Calu3 (cell line): ENCODE measurements at regions not wholly inside any gene's neighbourhood (a gene's known extent, or its start where the extent isn't known, plus 50 kb on each side); places are given as distances from the start of the nearest gene placed in this dataset.
A peak's percentile ranks its signal among the peaks of the same experiment; 100 is the strongest.
"Not testable (repeated sequence)": the region's sequence is repeated elsewhere in the genome, so short reads cannot be mapped to it uniquely, and the experiment has no call there.

Source experiments
- BruUV-seq: library from RNA; stranded (reverse); fragments of 400-500 nt; replicated peaks from 2 replicates; lab custom pipeline; 2021; lab: Mats Ljungman, UMichigan
- CTCF ChIA-PET: fragments of 300-600 bp; sonication (Branson Sonifier 250); formaldehyde crosslinking; loops from one replicate; lab custom pipeline; 2022; ENCODE audit warnings: antibody characterized with exemption; lab: Charles Lee
- DNase-seq: peaks from one replicate; pipeline ENCODE4 v3.0.0; 2022
- H3K27ac Mint-ChIP-seq: one replicate; pipeline ENCODE4 v1.8.0; 2022; ENCODE audit warnings: mixed read lengths; ENCODE audit not compliant: unreplicated experiment
- H3K27me3 Mint-ChIP-seq: one replicate; pipeline ENCODE4 v1.8.0; 2022; ENCODE audit warnings: mixed read lengths; ENCODE audit not compliant: unreplicated experiment
- H3K36me3 Mint-ChIP-seq: one replicate; pipeline ENCODE4 v1.8.0; 2022; ENCODE audit warnings: mild to moderate bottlenecking, moderate library complexity, mixed read lengths; ENCODE audit not compliant: insufficient read depth, unreplicated experiment
- H3K4me1 Mint-ChIP-seq: one replicate; pipeline ENCODE4 v1.8.0; 2022; ENCODE audit warnings: mild to moderate bottlenecking, low read depth, mixed read lengths; ENCODE audit not compliant: unreplicated experiment
- H3K4me3 Mint-ChIP-seq: one replicate; pipeline ENCODE4 v1.8.0; 2022; ENCODE audit warnings: mild to moderate bottlenecking, low read depth, moderate library complexity, mixed read lengths; ENCODE audit not compliant: unreplicated experiment
- H3K9me3 Mint-ChIP-seq: one replicate; pipeline ENCODE4 v1.8.0; 2022; ENCODE audit warnings: low read depth, mixed read lengths; ENCODE audit not compliant: unreplicated experiment
- CTCF ChIP-seq: fragments of 200-600 bp; IDR thresholded peaks from one replicate; pipeline ENCODE4 v1.8.0; 2022; ENCODE audit warnings: antibody characterized with exemption; ENCODE audit not compliant: unreplicated experiment
- intact Hi-C: fragments of 100-400 bp; cut with micrococcal nuclease; formaldehyde crosslinking; loops from one replicate; pipeline ENCODE4 v1.10.0; 2022; ENCODE audit not compliant: unreplicated experiment

- DNase-seq, result no peak
- no peak overlapping the region for H3K27ac Mint-ChIP-seq
- H3K36me3 Mint-ChIP-seq, result no peaks in the 10 kb centered on the region
- H3K4me3 Mint-ChIP-seq, result no peak overlapping the region
- no TSS peak for BruUV-seq
- TF ChIP-seq CTCF, result no peak
- CTCF ChIA-PET, result no interaction called here
- intact Hi-C loops, result no loop called here
- H3K4me1 Mint-ChIP-seq, result no peaks in the 10 kb centered on the region
- peaks cover 13% of the 10 kb centered on the region for H3K27me3 Mint-ChIP-seq
- H3K9me3 Mint-ChIP-seq, result no peaks in the 10 kb centered on the region
Measured at GRCh38 chr2:65605743-65606058, 173.3 kb upstream of the SPRED2 start.

- no peak overlapping the region for H3K27ac Mint-ChIP-seq
- H3K9me3 Mint-ChIP-seq, result no peaks in the 10 kb centered on the region
- H3K4me1 Mint-ChIP-seq, result no peaks in the 10 kb centered on the region
- no peak for TF ChIP-seq CTCF
- BruUV-seq, result no TSS peak
- CTCF ChIA-PET, result no interaction called here
- peaks cover 13% of the 10 kb centered on the region for H3K27me3 Mint-ChIP-seq
- no peaks in the 10 kb centered on the region for H3K36me3 Mint-ChIP-seq
- no peak overlapping the region for H3K4me3 Mint-ChIP-seq
- DNase-seq, result no peak
- intact Hi-C loops, result no loop called here
Measured at GRCh38 chr2:65605058-65605742, 172.8 kb upstream of the SPRED2 start.

GRCh38 chr2:65604246-65604645 is 171.8 kb upstream of the SPRED2 start:
- Mint-ChIP-seq H3K4me3 (no peak overlapping the region), H3K27me3 (peaks cover 13% of the 10 kb centered on the region), H3K9me3 (no peaks in the 10 kb centered on the region), H3K36me3 (no peaks in the 10 kb centered on the region), H3K27ac (no peak overlapping the region), H3K4me1 (no peaks in the 10 kb centered on the region)
- no peak for TF ChIP-seq CTCF
- intact Hi-C loops, result no loop called here
- BruUV-seq, result no TSS peak
- CTCF ChIA-PET, result no interaction called here
- peak; percentile 14 for DNase-seq

- Mint-ChIP-seq H3K27ac (no peak overlapping the region), H3K9me3 (no peaks in the 10 kb centered on the region), H3K36me3 (no peaks in the 10 kb centered on the region), H3K27me3 (no peaks in the 10 kb centered on the region), H3K4me1 (no peaks in the 10 kb centered on the region), H3K4me3 (no peak overlapping the region)
- no peak for TF ChIP-seq CTCF
- CTCF ChIA-PET, result no interaction called here
- no TSS peak for BruUV-seq
- no peak for DNase-seq
- intact Hi-C loops, result no loop called here
Measured at GRCh38 chr2:65602603-65603235, 170.3 kb upstream of the SPRED2 start.

GRCh38 chr2:65600871-65601270 is 168.5 kb upstream of the SPRED2 start:
- H3K36me3 Mint-ChIP-seq, DNase-seq, intact Hi-C loops, H3K27ac Mint-ChIP-seq, H3K27me3 Mint-ChIP-seq, H3K4me1 Mint-ChIP-seq, CTCF ChIA-PET, BruUV-seq, H3K4me3 Mint-ChIP-seq, H3K9me3 Mint-ChIP-seq: not testable (repeated sequence)

- H3K27ac Mint-ChIP-seq, CTCF ChIA-PET: not testable (repeated sequence)
Measured at GRCh38 chr2:65600351-65600750, 168.0 kb upstream of the SPRED2 start.

More at GRCh38 chr2:65600351-65600750, 168.0 kb upstream of the SPRED2 start:
- BruUV-seq, H3K36me3 Mint-ChIP-seq, H3K9me3 Mint-ChIP-seq, DNase-seq, H3K4me1 Mint-ChIP-seq, intact Hi-C loops, H3K27me3 Mint-ChIP-seq, H3K4me3 Mint-ChIP-seq: not testable (repeated sequence)
